Coronary artery (tissue), 2 donors: ENCODE measurements at regions not wholly inside any gene's neighbourhood (a gene's known extent, or its start where the extent isn't known, plus 50 kb on each side); places are given as distances from the start of the nearest gene placed in this dataset.

Experiments used
- DNase-seq: peaks from one replicate; pipeline ENCODE4 v3.0.0-alpha.2; 2017; ENCODE audit warnings: low spot score
- H3K27ac ChIP-seq, 2 donors: fragments of 200-600 bp; sonication (generic); one replicate each; pipeline ENCODE4 v1.5.1; 2016 to 2019
- H3K4me3 ChIP-seq: fragments of 200-600 bp; sonication (generic); 2 replicates; pipeline ENCODE4 v1.5.1; 2016; ENCODE audit warnings: mild to moderate bottlenecking, moderate library complexity
- TF ChIP-seq, protein P1 (sequence below): fragments of 200-600 bp; sonication (generic); IDR thresholded peaks from one replicate; pipeline ENCODE4 v1.5.1; 2019; ENCODE audit warnings: antibody characterized with exemption

DNA sequence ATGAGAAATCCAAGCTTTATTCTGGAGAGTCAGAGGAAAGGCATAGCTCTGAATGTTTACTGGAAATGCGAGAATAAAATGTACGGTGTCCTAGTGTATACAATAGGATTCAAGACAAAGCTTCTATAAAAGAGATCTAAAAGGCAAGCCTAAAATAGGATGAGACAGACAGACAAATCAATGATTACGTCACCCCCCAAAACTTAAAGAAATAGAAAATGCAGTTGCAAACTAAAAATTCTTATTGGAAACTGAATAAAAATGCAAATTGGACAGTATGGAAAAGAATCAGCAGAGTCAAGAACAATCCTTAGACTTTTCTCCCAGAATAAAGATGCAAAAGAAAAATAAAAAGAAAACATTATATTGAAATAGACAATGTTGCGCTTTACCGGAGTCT is 245.9 kb downstream of the POM121L12 start:
- TF ChIP-seq, protein P1, sequence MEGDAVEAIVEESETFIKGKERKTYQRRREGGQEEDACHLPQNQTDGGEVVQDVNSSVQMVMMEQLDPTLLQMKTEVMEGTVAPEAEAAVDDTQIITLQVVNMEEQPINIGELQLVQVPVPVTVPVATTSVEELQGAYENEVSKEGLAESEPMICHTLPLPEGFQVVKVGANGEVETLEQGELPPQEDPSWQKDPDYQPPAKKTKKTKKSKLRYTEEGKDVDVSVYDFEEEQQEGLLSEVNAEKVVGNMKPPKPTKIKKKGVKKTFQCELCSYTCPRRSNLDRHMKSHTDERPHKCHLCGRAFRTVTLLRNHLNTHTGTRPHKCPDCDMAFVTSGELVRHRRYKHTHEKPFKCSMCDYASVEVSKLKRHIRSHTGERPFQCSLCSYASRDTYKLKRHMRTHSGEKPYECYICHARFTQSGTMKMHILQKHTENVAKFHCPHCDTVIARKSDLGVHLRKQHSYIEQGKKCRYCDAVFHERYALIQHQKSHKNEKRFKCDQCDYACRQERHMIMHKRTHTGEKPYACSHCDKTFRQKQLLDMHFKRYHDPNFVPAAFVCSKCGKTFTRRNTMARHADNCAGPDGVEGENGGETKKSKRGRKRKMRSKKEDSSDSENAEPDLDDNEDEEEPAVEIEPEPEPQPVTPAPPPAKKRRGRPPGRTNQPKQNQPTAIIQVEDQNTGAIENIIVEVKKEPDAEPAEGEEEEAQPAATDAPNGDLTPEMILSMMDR: no peak
- H3K27ac ChIP-seq: no peak overlapping the region
- DNase-seq: no peak

DNA sequence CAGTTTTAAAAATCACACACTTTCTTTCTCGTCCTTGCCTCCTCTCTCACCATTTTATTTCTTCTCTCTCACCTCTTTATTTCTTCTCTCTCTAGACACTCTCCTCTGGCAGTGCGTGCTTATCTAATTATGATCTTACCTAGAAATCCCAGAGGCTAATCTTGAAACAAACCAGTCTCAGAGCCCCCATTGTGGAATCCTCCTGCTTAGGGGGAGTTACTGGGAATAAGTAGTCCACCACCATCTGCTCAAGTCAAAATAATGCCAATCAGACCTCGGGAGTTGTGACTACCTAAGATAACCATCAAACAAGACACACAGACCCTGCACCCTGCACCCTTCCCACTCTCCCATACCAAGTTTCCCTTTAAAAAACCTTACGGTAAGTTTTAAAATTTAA is 256.9 kb downstream of the POM121L12 start:
- no peak for DNase-seq
- Histone ChIP-seq H3K4me3 (no peak overlapping the region), H3K27ac (no peak overlapping the region)
- TF ChIP-seq, protein P1: no peak

More for the DNA sequence above, 245.9 kb downstream of the POM121L12 start:
- no peak overlapping the region for H3K4me3 ChIP-seq

DNA sequence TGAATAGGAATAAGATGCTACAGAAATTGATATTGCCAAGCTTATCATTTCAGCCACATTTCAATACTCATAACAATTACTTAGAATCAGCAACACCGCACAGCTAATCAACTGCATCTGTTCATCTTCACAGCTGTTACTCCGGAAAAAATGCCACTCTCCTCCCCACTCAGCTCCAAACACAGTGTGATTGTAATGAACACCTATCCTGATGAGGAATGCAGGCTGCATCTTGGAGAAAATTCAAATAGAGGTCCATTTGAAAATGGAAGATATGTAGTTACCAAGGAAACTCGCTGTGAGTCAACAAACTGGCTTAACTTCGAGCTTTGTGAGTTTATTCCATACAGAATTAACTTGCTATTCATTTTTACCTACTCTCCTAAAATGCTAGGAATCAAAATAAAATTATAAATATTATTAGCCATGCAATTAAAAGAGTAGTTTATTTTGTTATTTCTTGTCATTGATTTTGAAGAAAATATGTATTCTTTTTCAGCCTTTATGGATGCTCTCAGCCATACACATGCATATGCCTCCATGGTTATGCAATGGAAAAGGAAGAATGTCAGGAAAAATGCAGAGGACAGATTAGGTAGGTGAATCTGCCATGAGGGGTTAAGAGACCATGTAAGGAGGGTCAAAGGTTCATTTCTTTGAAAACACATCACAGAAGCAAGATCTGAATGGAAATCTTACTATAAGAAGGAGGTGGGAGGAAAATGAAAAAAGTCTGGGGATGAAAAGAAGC is 267.2 kb downstream of the POM121L12 start:
- TF ChIP-seq, protein P1: no peak
- H3K4me3 ChIP-seq: no peak overlapping the region
- H3K27ac ChIP-seq: no peak overlapping the region
- no peak for DNase-seq

DNA sequence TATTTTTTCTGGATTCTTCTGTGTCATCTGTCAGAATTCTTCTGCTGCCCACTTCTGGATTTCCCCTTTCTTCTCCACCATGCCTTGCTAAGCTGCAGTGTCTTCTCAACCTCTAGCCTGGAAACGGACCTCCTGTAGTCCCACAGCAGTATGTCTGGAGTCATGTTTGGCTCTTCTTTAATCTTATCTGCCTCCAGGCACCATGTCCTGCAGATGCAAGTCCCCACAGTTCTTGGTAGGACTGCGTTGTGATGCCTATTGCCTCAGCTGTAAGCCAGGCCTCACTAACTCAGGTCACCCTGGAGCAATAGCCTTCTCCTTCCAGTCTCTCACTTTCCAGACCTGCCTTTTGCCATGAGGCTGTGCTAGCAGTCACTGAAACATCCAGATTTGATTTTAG is 268.3 kb downstream of the POM121L12 start:
- H3K4me3 ChIP-seq: no peak overlapping the region
- DNase-seq: no peak
- TF ChIP-seq, protein P1: no peak
- H3K27ac ChIP-seq: no peak overlapping the region

DNA sequence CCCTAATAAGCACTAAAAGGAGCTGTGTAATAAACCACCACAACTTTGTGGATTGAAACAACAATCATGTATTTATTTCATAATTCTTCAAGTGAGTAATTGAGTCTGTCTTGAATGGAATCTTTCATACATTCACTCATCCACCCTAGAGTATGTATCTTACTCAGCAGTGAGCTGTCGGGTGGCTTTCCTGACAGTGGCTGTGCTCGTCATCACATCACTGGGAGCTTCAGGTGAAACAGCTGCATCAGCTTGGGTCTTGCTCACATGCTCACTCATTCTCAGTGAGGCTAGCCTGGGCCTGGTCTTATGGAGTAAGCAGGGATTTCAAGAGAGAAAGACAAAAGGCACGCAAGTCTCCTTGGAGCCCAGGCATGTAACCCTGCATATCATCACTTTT is 271.4 kb downstream of the POM121L12 start:
- H3K27ac ChIP-seq: no peak overlapping the region
- TF ChIP-seq, protein P1: no peak
- H3K4me3 ChIP-seq: no peak overlapping the region
- DNase-seq: no peak

DNA sequence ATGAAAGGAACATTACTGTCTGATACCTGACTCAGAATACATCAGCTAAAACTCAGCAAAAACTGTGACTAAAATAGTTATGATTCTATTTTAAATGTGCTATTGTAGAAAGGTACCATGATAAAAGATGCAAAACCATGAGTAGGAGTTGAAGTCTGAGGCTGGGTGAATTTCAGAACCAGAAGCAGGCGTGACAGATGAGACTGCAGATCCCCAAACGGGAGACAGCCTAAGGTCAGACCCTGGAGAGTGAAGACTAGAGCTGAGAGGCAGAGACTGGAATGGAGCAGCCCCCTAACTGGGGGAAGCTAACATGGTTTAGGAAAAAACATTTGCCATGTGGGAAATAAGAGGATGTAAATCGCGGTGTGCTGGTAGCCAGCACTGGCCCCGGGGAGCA is 275.8 kb downstream of the POM121L12 start:
- H3K4me3 ChIP-seq: no peak overlapping the region
- TF ChIP-seq, protein P1: no peak
- no peak overlapping the region for H3K27ac ChIP-seq
- DNase-seq: no peak

DNA sequence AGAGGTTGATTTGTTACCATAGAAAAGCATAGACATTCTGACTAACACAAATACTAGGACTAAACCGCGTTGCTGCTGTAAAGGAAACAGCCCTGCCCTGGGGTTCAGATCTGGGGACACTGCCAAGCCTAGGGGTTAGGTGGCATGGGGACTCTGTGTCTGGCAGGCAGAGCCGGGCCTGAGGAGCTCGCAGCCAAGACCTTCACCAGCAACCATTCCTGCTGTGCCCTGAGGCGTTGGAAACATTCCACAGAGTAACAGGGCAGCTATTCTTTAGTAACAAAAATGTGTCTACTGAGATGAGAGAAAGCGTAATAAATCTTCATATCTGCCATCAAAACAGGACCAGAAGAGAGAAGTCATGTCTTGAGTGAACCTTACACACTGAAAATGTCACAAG is 280.5 kb downstream of the POM121L12 start:
- TF ChIP-seq, protein P1: no peak
- no peak overlapping the region for H3K4me3 ChIP-seq
- no peak for DNase-seq
- H3K27ac ChIP-seq: peak overlapping the region; percentile 13 to 20
